ENCODE measurements at regions not wholly inside any gene's neighbourhood (a gene's known extent, or its start where the extent isn't known, plus 50 kb on each side); places are given as distances from the start of the nearest gene placed in this dataset.

- DNase-seq (ENCODE audit: low spot score) = no peak
- no peak for TF ChIP-seq CTCF (IDR thresholded peaks at IDR 0.05; ENCODE audit: extremely low read depth, missing control alignments)
Observed at GRCh38 chr12:102539651-102540553, 59.5 kb upstream of the IGF1 start.

- no peak for TF ChIP-seq CTCF (IDR thresholded peaks at IDR 0.05; ENCODE audit: extremely low read depth, missing control alignments)
- DNase-seq (ENCODE audit: low spot score) = no peak
Observed at GRCh38 chr12:102535306-102535705, 54.9 kb upstream of the IGF1 start.

- no peak for TF ChIP-seq CTCF (IDR thresholded peaks at IDR 0.05; ENCODE audit: extremely low read depth, missing control alignments)
Observed at GRCh38 chr12:102534899-102535298, 54.5 kb upstream of the IGF1 start.

GRCh38 chr12:102533483-102534215, 53.3 kb upstream of the IGF1 start:
- no peak for TF ChIP-seq CTCF (IDR thresholded peaks at IDR 0.05; ENCODE audit: extremely low read depth, missing control alignments)
- no peak for DNase-seq (ENCODE audit: low spot score)

More at GRCh38 chr12:102534899-102535298, 54.5 kb upstream of the IGF1 start:
- DNase-seq (ENCODE audit: low spot score) = no peak
